ENCODE measurements at regions not wholly inside any gene's neighbourhood (a gene's known extent, or its start where the extent isn't known, plus 50 kb on each side); places are given as distances from the start of the nearest gene placed in this dataset.

DNA sequence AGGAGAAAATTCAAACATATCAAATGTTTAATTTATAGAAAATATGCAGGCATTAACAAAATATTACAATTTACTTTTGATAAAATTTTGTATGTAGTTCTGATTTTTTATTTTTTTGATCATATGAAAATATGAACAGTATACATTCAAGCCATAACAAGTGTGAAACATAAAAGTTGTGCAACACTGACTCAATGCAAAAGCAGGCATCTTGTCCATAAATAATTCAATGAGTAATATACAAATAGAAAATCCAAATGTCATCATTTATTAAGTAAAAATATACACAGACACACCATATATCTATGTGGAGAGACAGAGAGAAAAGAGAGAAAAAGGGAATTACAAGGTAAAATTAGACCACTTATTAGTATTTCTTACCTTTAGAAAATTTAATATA lies 1183.9 kb downstream of the SLITRK1 start:
- no peak for DNase-seq (ENCODE audit: low read depth)

DNA sequence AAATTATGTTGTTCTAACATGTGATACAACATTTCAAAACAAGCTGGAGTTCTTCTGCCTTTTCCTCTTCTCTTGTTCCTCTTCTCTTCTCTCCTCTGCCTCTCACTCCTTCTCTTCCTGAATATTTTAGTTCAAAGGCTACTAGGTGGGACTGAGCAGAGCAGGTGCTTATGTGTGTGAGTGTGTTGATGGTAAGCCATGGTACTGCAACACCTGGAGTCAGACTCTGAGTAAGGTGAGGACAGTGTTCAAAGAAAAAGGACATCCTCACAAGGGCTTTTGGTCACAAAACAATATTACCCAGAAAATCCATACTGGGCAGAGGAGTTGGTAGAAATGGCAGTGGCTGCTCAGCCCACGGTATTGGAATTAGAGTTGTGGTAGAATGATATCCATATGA lies 1188.7 kb downstream of the SLITRK1 start:
- no peak for DNase-seq (ENCODE audit: low read depth)

DNA sequence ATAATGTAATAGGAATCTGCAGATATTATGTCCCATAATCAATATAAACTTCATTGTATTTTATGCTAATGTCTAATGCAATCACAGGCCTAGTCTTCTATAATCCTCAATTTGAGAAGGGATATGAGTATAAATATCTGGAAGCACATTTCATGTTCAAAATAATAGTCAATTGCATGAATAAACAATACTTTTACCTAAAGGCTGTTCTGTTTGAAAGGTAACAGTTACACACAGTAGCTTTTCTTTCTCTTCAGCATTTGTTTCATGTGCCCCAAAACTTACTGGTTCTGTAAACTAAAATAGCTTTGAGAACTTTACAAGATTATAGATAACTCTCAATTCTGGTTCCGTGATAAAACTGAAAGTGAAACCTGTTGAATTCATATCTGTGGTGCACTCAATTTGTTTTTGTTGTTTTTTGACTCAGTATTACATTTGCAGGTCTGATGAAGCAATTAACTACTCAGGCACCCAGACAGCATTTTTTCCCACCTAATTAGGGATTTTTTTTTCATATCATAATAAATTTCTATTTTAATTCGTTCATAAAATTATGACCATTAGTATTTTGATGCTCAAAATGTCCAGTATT lies 1193.8 kb downstream of the SLITRK1 start:
- no peak for DNase-seq (ENCODE audit: low read depth)

DNA sequence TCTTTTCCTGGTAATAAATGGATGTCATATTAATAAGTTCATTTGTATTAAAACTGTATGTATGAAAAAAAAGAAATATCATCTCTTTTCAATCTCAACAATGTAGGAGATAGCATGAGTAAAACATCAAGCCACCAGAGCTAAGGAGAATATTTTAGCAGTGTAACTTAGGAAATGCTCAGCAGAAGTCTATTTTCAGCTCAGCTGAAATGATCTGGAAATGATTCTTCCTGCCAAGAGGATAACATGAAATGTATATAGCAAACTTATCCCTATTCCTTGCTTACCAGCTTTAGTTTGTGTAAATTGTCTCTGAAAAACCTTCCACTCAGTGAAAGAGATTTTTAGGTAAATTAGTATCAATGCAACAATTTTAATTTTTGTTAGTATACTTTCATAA lies 1194.4 kb downstream of the SLITRK1 start:
- no peak for DNase-seq (ENCODE audit: low read depth)

DNA sequence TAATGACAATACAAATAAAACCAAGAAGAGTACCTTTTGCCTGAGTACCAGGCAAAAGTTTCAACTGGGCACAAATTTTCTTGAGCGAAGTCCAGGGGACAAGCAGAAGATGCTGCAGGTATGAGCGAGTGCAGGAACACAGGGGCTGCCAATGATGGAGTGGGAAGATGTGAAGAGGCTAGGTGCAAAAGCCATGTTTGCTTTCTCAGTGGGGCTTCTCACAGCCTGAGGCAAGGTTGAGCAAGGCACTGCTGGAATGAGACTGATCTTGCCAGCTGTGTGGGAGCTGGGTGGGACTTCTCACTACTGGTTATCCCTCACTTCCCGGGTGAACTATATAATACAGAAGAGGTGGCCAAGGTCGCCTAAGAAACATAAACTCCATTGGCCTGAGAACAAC lies 1200.7 kb downstream of the SLITRK1 start:
- no peak for DNase-seq (ENCODE audit: low read depth)

DNA sequence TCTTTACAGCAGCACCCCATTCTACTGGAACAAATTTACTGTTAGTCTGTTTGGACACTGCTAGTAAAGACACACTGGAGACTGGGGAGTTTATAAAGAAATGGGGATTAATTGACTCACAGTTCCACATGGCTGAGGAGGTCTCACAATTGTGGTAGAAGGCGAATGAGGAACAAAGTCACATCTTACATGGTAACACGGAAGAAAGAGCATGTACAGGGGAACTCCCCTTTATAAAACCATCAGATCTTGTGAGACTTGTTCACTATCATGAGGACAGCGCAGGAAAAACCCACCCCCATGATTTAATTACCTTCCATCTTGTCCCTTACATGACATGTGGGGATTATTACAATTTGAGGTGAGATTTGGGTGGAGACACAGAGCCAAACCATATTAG lies 1204.2 kb downstream of the SLITRK1 start:
- DNase-seq (ENCODE audit: low read depth) = no peak

DNA sequence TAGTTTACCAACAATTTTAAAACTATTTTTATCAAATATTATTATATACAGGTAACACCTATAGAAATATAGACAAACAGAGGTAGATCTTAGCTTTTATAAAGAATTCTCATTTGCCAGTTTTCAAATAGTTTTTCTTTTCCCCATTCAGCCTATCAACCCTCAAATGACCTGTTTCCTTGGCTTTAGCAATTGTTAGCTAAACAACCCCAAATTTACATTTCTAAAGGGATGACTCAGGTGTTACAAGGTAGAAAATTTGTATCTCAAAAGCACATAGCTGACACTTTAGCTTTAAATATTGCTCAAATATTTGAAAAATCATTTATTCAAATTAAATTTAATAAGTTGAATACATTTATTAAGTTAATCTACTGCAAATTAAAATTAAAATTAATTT lies 1207.2 kb downstream of the SLITRK1 start:
- no peak for DNase-seq (ENCODE audit: low read depth)

DNA sequence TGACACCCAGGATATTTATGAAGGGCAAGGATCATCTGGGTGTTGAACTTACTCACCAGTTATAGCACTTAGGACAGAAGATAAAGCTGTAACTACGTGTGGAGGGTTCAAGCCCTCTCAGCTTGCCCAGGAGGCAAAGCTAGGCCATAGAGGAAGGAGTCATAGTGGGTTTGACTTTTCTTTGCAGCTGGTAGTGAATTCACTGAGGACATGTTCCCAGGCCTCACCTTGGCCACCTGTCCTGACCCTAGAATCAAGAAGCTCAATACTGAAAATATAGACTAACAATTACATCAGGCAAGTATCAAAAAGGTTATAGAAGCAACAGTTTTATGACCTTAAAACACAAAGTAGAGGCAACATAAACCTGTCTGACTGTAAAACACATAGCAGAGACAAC lies 1207.7 kb downstream of the SLITRK1 start:
- no peak for DNase-seq (ENCODE audit: low read depth)

DNA sequence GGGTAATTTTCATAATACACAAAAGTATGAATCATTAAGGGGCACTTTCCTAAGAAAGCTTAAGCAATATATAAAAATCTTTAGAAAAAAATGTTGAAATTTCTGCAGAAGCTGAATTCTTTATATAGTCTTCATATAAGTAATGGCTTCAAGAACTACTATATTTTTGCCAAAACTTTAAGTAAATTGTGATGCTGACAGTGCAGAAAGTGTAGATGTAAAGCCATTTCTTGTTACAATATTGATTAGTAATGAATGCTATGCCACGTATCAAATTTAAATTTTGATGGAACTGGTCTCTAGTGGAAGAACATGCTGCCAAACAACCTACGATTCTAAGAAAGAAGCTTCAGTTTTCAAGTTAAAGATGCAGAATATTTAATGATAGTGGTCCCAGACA lies 1210.0 kb downstream of the SLITRK1 start:
- DNase-seq (ENCODE audit: low read depth) = no peak

DNA sequence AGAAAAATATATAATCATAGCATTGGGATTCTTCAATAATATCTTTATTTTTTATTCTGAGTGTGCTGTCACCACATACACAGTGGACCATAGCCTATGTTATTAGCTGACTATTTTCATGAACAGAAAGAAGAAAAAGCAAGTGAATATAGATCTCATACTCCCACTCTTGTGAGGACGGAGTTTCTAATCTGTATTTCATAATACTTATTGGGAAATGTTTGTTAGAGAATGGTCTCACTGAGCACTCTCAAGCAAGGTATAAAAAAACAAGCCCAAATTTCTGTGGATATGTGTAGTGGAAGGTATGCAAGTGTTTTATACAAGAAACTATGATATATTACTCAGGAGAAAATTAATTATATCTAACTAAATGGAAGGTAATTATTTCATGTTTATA lies 1218.1 kb downstream of the SLITRK1 start:
- no peak for DNase-seq (ENCODE audit: low read depth)

DNA sequence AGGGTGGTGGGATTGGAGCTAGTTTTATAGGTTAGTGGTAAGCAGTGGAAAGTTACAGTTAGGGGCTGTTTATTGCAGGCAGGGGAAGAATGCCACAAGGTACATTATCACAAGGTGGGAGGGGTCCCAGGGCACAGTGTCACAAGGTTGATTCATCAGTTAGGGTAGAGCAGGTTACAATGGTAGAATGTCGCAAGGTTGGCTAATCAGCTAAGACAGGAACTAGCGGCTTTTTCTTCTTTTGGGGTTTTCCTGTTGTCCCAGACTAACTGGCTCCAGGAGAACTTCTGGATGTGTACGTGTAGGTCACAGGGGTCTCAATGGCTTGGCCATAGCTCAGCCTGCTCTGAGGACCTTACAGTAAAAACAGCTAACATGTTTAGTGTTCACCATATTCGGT lies 1221.1 kb downstream of the SLITRK1 start:
- no peak for DNase-seq (ENCODE audit: low read depth)

DNA sequence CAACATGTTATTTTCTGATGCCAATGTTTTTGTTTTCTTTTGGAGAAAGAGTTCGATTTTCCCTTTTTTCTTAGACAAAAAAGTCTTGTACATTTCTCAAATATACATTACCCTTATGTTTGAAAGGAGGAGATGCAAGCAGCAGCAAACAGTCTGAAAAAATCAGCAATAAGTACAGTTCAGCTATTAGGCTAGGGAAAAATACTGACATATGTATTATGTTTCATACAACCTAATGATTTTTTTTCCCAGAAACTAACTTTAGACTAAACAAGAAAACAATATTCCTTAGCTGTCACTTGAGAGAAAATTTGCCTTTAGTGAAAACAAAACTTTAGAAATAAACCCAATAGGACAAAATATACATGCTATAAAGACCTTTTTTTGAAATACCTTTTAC lies 1223.5 kb downstream of the SLITRK1 start:
- no peak for DNase-seq (ENCODE audit: low read depth)

DNA sequence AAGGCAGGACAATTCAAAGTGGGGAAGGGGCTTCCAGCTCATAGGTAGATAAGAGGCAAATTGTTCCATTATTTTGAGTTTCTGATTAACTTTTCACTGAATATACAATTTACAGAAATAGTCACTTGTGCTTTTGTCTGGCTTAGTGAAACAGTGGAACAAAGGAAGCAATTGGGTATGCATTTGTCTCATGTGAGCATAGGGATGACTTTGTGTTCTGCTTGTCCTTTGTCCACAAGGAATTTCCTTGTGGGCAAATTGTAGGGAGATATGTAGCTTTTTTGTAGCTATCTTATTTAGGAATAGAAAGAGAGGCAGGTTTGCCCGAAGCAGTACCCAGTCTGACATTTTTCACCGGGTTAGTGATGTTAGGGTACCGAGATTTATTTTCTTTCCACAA lies 1224.8 kb downstream of the SLITRK1 start:
- no peak for DNase-seq (ENCODE audit: low read depth)

DNA sequence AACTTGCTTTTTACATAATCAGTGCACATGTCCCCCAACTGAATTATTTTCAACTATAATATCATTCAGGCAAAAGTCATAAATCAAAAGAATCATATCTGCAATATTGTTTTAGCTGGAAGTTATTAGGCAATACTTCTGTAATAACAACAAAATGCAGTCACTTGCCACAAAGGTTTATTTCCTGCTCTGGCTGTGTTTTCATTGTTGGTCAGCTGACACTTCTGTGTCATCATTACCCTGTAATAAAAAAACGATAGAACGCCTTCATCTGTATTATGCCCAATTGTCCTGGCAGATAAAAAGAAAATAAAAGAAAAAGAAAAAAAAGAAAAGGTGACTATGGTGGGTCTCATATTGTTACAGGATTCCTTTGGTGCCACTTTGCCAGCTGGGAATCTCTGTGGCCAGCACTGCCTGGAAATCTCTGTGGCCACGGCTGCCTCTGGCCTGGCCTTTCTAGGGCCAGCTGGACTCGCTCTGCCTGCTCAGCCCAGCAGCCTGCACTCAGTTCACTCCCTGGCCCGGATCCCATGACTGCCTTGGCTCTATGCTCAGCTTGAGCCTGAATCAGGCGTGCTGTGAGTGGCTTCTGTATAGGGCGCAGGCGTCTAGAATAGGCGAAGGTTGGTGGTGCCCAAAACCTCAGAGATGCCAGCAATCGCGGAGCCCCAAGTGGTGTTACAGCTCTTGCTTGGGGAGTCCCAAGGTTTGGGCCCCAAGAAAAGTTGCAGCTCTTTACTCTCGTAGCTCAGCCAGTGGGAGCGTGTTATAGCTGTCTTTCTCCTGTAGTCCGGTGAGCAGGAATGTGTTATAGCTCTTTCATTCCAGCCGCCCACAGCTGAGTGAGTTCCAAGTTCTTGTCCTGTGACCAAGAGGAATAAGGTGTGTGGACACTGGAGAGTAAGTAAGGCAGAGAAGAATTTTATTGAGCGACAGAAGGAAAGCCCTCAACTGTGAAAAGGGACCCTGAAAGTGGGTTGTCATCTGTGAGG lies 1227.1 kb downstream of the SLITRK1 start:
- peak; percentile 83 for DNase-seq (ENCODE audit: low read depth)

DNA sequence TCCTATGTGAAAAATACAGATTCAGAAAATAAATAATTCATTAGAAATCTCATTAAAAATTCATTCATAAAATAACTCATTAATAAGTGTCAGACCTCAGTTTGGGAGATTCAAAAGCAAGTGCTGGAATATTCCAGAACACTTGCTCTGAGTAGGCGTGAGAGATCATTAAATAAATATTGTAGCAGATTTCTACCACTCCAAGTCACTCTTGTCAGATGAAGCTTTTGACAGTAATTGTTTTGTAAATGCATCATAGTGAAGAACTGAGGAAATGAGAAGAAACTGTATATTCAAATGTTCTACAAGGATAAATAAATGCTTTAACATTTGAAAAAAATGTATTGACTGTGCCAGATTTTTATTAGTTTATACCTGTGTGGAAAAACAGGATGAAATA lies 1228.1 kb downstream of the SLITRK1 start:
- no peak for DNase-seq (ENCODE audit: low read depth)

DNA sequence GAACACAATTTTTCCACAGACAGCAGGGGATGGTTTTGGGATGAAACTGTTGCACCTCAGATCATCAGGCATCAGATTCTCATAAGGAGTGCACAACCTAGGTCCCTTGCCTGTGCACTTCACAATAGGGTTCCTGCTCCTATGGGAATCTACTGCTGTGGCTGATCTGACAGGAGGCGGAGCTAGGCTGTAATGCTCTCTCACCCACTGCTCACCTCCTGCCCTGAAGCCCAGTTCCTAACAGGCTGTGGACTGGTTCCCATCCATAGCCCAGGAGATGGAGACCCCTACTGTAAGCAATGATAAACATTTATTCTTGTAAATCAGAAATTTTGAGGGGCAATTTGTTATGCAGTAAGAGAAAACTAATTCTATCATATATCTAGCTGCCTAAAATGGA lies 1234.7 kb downstream of the SLITRK1 start:
- no peak for DNase-seq (ENCODE audit: low read depth)

DNA sequence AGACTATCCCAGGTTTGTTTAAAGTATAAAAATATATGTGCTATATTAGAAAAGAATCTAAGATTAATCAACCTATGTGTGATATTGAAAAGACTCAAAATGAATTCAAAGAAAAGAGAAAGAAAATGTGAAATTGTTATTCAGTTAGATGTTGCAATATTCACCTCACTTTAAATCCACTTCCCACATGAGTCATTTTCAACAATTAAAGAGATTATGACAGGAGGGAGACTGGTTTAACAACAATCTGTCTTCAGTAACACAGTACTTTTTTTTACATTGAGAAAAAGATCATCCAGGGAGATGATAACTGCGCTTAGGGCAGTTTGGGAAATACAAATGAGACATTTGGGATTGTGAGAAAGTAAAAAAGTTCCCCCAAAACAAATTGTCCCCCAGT lies 1246.2 kb downstream of the SLITRK1 start:
- DNase-seq (ENCODE audit: low read depth) = peak; percentile 12

DNA sequence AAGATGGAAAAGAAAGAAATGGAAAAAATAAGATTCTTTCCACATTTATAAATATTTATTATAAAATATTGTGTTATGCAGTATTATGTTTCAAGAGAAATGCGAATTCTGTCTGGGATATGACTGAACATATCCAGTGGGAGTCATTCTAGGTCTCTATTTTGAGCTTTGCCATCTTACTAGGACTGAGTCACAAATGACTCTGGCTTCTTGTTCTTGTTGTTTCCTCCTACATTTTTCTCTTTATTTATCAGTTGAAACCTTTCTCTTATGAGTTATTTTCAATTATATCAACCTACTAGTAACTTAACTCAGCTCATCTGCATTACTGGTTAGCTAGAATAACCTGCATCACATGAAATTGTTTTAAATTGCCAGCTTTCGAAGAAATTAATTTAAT lies 1247.3 kb downstream of the SLITRK1 start:
- DNase-seq (ENCODE audit: low read depth) = peak; percentile 11

DNA sequence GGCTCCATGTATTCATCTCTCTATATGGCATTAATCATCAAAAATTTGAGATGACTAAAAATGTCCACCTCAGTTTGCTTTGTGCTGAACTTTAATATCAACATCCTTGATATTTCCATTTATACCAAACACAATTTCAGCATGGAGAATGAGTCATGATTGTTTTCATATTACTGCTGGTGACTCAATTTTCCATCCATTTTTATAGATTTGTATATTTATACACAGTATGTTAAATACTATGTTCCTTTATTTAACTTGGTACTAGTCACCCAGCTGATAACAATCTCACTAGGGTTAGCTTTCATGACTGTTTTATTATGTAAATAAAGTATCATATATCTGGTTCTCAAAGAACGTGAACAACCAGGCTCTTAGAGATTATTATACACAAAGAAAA lies 1255.1 kb downstream of the SLITRK1 start:
- peak; percentile 73 for DNase-seq (ENCODE audit: low read depth)

DNA sequence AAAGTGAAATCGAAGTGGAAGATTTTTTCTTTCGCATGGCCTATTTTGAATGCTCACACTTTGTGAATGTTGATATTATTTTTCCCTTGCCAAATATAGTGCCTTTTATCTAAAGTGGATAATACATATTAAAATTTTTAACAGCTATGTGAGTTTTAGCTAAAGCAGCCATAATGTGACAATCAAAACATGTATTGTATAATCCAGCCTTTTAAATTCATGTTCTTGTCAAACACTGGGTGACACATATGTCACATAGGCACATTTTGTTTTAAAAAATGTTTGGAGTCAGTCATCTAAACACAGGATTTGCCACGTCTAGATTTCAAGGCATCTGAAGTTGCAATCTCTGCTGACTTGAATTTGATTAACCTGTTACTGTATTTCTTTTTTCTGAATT lies 1256.6 kb downstream of the SLITRK1 start:
- DNase-seq (ENCODE audit: low read depth) = no peak

DNA sequence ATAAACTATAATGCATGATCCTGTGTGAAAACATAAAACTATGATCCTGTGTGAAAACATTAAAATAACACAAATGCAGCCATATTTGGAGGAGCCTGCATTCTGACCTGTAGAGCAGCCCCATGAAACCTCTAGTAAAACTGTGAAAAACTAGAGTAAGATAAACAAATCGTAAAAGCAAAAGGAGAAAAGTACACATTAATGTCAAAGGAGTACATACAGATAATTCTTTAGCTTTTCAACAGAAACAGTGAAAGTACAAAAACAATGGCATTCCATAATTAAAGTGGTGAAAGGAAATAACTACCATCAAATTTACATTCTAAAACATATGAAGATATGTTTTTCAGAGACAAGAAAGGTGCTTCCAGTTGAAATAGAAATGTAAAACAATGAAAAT lies 1267.2 kb downstream of the SLITRK1 start:
- no peak for DNase-seq (ENCODE audit: low read depth)

DNA sequence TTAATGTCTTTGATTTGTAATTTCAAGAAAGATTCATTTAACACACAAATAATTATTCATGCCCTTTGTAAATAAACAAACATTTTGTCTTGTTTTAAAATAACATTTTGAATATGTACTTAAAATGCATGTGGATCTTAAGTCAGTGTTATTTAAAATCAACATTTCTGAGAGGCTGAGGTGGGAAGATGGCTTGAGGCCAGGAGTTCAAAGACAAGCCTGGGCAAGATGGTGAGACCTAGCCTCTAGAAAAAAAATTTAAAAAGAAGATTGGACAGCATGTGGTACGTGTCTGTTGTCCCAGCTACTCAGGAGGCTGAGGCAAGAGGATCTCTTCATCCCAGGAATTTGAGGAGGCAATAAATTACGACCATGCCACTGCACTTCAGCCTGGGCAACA lies 1268.2 kb downstream of the SLITRK1 start:
- DNase-seq (ENCODE audit: low read depth) = no peak

DNA sequence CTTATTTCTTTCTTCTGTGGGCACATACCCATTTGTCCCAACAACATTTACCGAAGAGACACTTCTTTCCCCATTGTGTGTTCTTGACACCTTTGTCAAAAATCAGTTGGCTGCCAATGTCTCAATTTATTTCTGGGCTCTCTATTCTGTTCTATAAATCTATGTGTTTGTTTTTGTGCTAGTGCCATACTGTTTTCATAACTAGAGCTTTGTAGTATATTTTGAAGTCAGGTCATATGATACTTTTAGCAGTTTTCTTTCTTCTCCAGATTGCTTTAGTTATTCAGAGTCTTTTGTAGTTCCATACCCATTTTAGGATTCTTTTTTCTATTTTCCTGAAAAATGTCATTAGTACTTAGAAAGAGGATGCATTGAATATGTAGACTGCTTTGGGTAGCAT lies 1276.3 kb downstream of the SLITRK1 start:
- DNase-seq (ENCODE audit: low read depth) = no peak

DNA sequence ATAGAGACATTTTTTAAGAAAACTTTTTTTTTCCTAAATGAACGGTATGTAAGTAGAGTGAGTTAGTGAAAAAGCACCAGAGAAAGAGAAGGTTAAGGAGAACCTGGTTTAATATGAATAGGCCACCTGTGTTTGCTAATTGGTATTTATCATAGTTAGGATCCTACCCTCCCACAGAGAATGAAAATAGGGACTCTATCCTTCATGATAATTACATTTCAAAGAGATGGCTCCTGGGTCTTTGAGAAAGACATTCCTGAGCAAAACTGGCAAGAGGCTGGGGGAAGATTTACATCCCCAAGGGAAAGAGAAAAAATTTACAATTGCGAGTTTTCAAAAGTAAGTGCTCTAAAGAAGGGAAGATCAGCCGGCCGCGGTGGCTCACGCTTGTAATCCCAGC lies 1284.5 kb downstream of the SLITRK1 start:
- no peak for DNase-seq (ENCODE audit: low read depth)

Measured in fibroblast of gingiva (primary cell).